Spleen (tissue), 11 donors: ENCODE measurements at regions not wholly inside any gene's neighbourhood (a gene's known extent, or its start where the extent isn't known, plus 50 kb on each side); places are given as distances from the start of the nearest gene placed in this dataset.
A peak's percentile ranks its signal among the peaks of the same experiment; 100 is the strongest.

Experiments
- DNase-seq: peaks from one replicate; pipeline ENCODE4 v3.0.0-alpha.2; 2020
- H3K27ac ChIP-seq, 8 donors: fragments of 200-600 bp; sonication (generic) in 7 of 8; 1 replicate in 4 of 8; 2 replicates in 4 of 8; pipeline versions ENCODE4 v1.5.0 to v1.8.0; 2016 to 2021; ENCODE audit warnings: inconsistent platforms in 4 of 8, mild to moderate bottlenecking in 4 of 8, moderate library complexity in 1 of 8
- H3K27me3 ChIP-seq, 7 donors: fragments of 200-600 bp; sonication (generic) in 6 of 7; replicated peaks in 1 of 7; 1 replicate in 4 of 7; 2 replicates in 3 of 7; pipeline versions ENCODE4 v1.5.0 to v1.8.0; 2016 to 2021; ENCODE audit warnings: inconsistent platforms in 3 of 7, mild to moderate bottlenecking in 1 of 7
- H3K36me3 ChIP-seq, 6 donors: fragments of 200-600 bp; sonication (generic) in 5 of 6; 1 replicate in 4 of 6; 2 replicates in 2 of 6; pipeline versions ENCODE4 v1.5.0 to v1.8.0; 2016 to 2021; ENCODE audit warnings: inconsistent platforms in 2 of 6
- H3K4me1 ChIP-seq, 6 donors: fragments of 200-600 bp; sonication (generic) in 5 of 6; 1 replicate in 3 of 6; 2 replicates in 3 of 6; pipeline versions ENCODE4 v1.5.0 to v1.8.0; 2016 to 2021; ENCODE audit warnings: inconsistent platforms in 3 of 6
- H3K4me3 ChIP-seq, 8 donors: fragments of 200-600 bp; sonication (generic) in 7 of 8; 1 replicate in 4 of 8; 2 replicates in 4 of 8; pipeline versions ENCODE4 v1.5.0 to v1.8.0; 2016 to 2021; ENCODE audit warnings: inconsistent platforms in 4 of 8, mild to moderate bottlenecking in 4 of 8, moderate library complexity in 2 of 8
- H3K9me3 ChIP-seq, 8 donors: fragments of 200-600 bp; sonication (generic) in 7 of 8; 1 replicate in 4 of 8; 2 replicates in 4 of 8; pipeline versions ENCODE4 v1.5.0 to v1.8.0; 2016 to 2021; ENCODE audit warnings: inconsistent platforms in 4 of 8
- CTCF ChIP-seq, 11 experiments: fragments of 200-600 bp in 7 of 11; fragments of 450-650 bp in 4 of 11; sonication (generic) in 4 of 11; IDR thresholded peaks in 8 of 11; conservative IDR thresholded peaks in 3 of 11; 1 replicate in 7 of 11; 2 replicates in 4 of 11; pipeline versions ENCODE4 v1.4.0 to v1.8.0; 2016 to 2021; ENCODE audit warnings: antibody characterized with exemption in 11 of 11, inconsistent platforms in 4 of 11, mild to moderate bottlenecking in 1 of 11
- POLR2A ChIP-seq, 3 donors: fragments of 450-650 bp; IDR thresholded peaks; one replicate each; pipeline ENCODE4 v1.5.1; 2017; ENCODE audit warnings: antibody characterized with exemption in 3 of 3, mild to moderate bottlenecking in 1 of 3
- POLR2AphosphoS5 ChIP-seq, 3 donors: sonication (generic); formaldehyde crosslinking; IDR thresholded peaks; one replicate each; pipeline ENCODE4 v1.5.1; 2017; ENCODE audit warnings: antibody characterized with exemption in 3 of 3
- WGBS, 5 donors: extraction: QIAGEN DNeasy Blood & Tissue Kit in 3 of 5; methylation state at CpG; one replicate each; pipeline versions ENCODE4 v1.1.5 to v1.1.7; 2013 to 2018; 5-methylcytosine and 5-hydroxymethylcytosine counted together
- intact Hi-C: fragments of 100-400 bp; cut with DNase I; formaldehyde crosslinking; loops from one replicate; pipeline ENCODE4 v1.15.0; 2023; ENCODE audit warnings: low total_unique reads
- donor health status: healthy with polysubstance abuse.
- donor health status: DM: no; HTN: no; CAD: no; lungs with moderate emphysema.
- donor health status: DM: no; HTN: no; CAD: no.
- donor health status: Bipolar disorder and iron deficiency.
- donor health status: healthy.
- donor health status: DM: no; HTN: no; CAD: no.
- donor health status: DM: yes; HTN: yes; CAD: no.

- 58 to 78% (median 68%) methylated on average over 1 of the region's 1 CpG for WGBS, 5 donors
- Histone ChIP-seq H3K36me3 (no peaks in the 10 kb centered on the region), H3K4me3 (no peak overlapping the region), H3K27ac (no peak overlapping the region), H3K27me3 (no peaks in the 10 kb centered on the region), H3K9me3 (peaks cover 0 to 11% (median 0%) of the 10 kb centered on the region in 8 donors), H3K4me1 (no peaks in the 10 kb centered on the region)
- DNase-seq, result no peak
- intact Hi-C loops, result no loop called here
- TF ChIP-seq CTCF (IDR thresholded peaks at IDR 0.05 in 8 of 11, conservative IDR thresholded peaks at IDR 0.05 in 3 of 11) (no peak), POLR2A (IDR thresholded peaks at IDR 0.05) (no peak), POLR2AphosphoS5 (IDR thresholded peaks at IDR 0.05) (no peak)
Observed at GRCh38 chr18:28904789-28905364, 727.9 kb upstream of the CDH2 start.

DNA sequence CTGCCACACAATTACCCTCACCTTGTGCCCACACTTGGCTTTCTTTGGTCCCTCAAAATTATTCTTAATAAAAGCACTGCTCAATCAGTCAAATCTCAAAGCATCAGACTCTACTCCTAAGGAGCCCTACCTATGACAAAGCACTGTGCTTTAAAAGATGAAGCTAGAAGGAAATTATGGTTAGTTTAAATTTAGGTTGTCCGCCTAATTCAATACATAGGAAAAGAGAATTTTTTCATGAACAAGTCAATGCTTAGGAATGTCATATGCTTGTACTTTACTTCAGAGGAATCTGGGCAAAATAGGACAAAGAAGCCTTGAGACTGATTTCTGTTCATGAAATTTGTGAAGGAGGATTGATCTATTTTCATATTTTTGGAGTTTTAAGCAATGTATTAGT lies 726.4 kb upstream of the CDH2 start:
- TF ChIP-seq POLR2AphosphoS5 (IDR thresholded peaks at IDR 0.05) (no peak), POLR2A (IDR thresholded peaks at IDR 0.05) (no peak), CTCF (IDR thresholded peaks at IDR 0.05 in 8 of 11, conservative IDR thresholded peaks at IDR 0.05 in 3 of 11) (no peak)
- intact Hi-C loops, result no loop called here
- no peak for DNase-seq
- Histone ChIP-seq H3K4me3 (no peak overlapping the region), H3K27ac (no peak overlapping the region), H3K36me3 (no peaks in the 10 kb centered on the region), H3K9me3 (peaks cover 0 to 11% (median 0%) of the 10 kb centered on the region in 8 donors), H3K27me3 (no peaks in the 10 kb centered on the region), H3K4me1 (no peaks in the 10 kb centered on the region)
- 33 to 90% (median 56%) methylated on average over 1 of the region's 1 CpG for whole genome bisulfite sequencing, 5 donors

DNA sequence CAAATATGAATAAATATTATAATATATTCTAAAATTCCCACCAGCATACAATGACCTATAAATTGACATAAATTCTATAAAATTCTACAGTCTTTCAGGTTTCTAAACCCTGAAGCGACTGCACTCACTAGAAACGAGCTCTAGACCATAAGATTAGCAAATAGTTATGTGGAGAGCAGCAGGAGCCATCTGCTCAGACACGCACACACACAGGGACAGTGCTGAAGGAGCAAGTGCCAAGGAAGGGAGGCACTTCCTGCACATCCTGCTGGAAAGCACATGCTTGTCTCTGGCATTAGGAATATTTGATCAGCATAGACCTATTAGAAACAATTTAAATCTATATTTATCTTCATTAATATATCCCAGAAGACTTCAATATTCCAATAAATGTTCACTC lies 713.9 kb upstream of the CDH2 start:
- Histone ChIP-seq H3K4me3 (no peak overlapping the region), H3K4me1 (peaks cover 0 to 4% (median 0%) of the 10 kb centered on the region in 6 donors), H3K27ac (peak overlapping the region in 2 of 8 donors; percentile 3 to 28), H3K36me3 (no peaks in the 10 kb centered on the region), H3K27me3 (no peaks in the 10 kb centered on the region), H3K9me3 (peaks cover 0 to 14% (median 0%) of the 10 kb centered on the region in 8 donors)
- no peak for DNase-seq
- TF ChIP-seq POLR2A (IDR thresholded peaks at IDR 0.05), result no peak
- no peak for TF ChIP-seq POLR2AphosphoS5 (IDR thresholded peaks at IDR 0.05)
- no peak for TF ChIP-seq CTCF (IDR thresholded peaks at IDR 0.05 in 8 of 11, conservative IDR thresholded peaks at IDR 0.05 in 3 of 11)
- intact Hi-C loops, result no loop called here
- 37 to 65% (median 57%) methylated on average over 3 of the region's 3 CpGs for WGBS, 5 donors

DNA sequence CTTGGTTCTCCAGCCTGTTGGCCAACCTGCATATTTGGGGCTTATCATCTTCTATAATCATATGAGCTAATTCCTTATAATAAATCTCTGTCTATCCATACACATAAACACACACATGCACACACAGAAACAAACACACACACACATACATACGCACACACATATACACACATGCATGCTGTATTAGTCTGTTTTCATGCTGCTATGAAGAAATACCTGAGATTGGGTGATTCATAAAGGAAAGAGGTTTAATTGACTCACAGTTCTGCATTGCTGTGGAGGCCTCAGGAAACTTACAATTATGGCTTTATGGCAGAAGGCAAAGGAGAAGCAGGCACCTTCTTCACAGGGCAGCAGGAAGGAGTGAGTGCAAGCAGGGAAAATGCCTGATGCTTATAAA lies 707.4 kb upstream of the CDH2 start:
- H3K36me3 ChIP-seq, result no peaks in the 10 kb centered on the region
- 88 to 100% (median 95%) methylated on average over 1 of the region's 1 CpG for WGBS, 5 donors
- no peak for DNase-seq
- H3K27me3 ChIP-seq, result no peaks in the 10 kb centered on the region
- intact Hi-C loops, result no loop called here
- no peak overlapping the region for H3K27ac ChIP-seq
- TF ChIP-seq POLR2AphosphoS5 (IDR thresholded peaks at IDR 0.05), result no peak
- TF ChIP-seq POLR2A (IDR thresholded peaks at IDR 0.05), result no peak
- no peak for TF ChIP-seq CTCF (IDR thresholded peaks at IDR 0.05 in 8 of 11, conservative IDR thresholded peaks at IDR 0.05 in 3 of 11)
- H3K4me1 ChIP-seq, result no peaks in the 10 kb centered on the region
- no peak overlapping the region for H3K4me3 ChIP-seq
- H3K9me3 ChIP-seq, result peaks cover 0 to 5% (median 0%) of the 10 kb centered on the region in 8 donors
